Uterus (tissue), 3 donors: ENCODE measurements at regions not wholly inside any gene's neighbourhood (a gene's known extent, or its start where the extent isn't known, plus 50 kb on each side); places are given as distances from the start of the nearest gene placed in this dataset.

Source experiments
- DNase-seq, 2 donors: peaks; one replicate each; pipeline ENCODE4 v3.0.0-alpha.2; 2019 to 2020
- H3K27ac ChIP-seq, 2 donors: fragments of 200-600 bp; sonication (generic); 1 replicate in 1 of 2; 2 replicates in 1 of 2; pipeline ENCODE4 v1.5.1; 2016 to 2018
- H3K27me3 ChIP-seq, 2 donors: fragments of 200-600 bp; sonication (generic); one replicate each; pipeline ENCODE4 v1.5.1; 2018 to 2019; ENCODE audit warnings: control low read depth in 1 of 2
- H3K36me3 ChIP-seq, 2 donors: fragments of 200-600 bp; sonication (generic); one replicate each; pipeline ENCODE4 v1.5.1; 2019; ENCODE audit warnings: control low read depth in 1 of 2
- H3K4me1 ChIP-seq, 2 donors: fragments of 200-600 bp; sonication (generic); one replicate each; pipeline ENCODE4 v1.5.1; 2018 to 2019; ENCODE audit warnings: control low read depth in 1 of 2
- H3K4me3 ChIP-seq, 2 donors: fragments of 200-600 bp; sonication (generic); 1 replicate in 1 of 2; 2 replicates in 1 of 2; pipeline ENCODE4 v1.5.1; 2018 to 2019; ENCODE audit warnings: mild to moderate bottlenecking in 1 of 2
- H3K9me3 ChIP-seq, 2 donors: fragments of 200-600 bp; sonication (generic); one replicate each; pipeline ENCODE4 v1.5.1; 2019; ENCODE audit warnings: control low read depth in 1 of 2
- POLR2A ChIP-seq, 2 donors: fragments of 450-650 bp; IDR thresholded peaks; one replicate each; pipeline ENCODE4 v1.6.1; 2016; ENCODE audit warnings: antibody characterized with exemption in 2 of 2, mild to moderate bottlenecking in 1 of 2, moderate library complexity in 1 of 2
- intact Hi-C: fragments of 100-400 bp; cut with DNase I; formaldehyde crosslinking; loops from one replicate; pipeline ENCODE4 v1.15.1; 2023; ENCODE audit warnings: low total_unique reads
- TF ChIP-seq, protein P1 (sequence below), 4 experiments: fragments of 200-600 bp in 2 of 4; fragments of 450-650 bp in 2 of 4; sonication (generic) in 2 of 4; IDR thresholded peaks; one replicate each; pipeline ENCODE4 v1.5.1; 2016 to 2019; ENCODE audit warnings: antibody characterized with exemption in 4 of 4, mild to moderate bottlenecking in 2 of 4, moderate library complexity in 1 of 4
- donor health status: DM: yes; HTN: yes; CAD: no.

GRCh38 chr1:229048896-229049295, 222.0 kb upstream of the RAB4A start:
- no peaks in the 10 kb centered on the region for H3K4me1 ChIP-seq
- TF ChIP-seq POLR2A (IDR thresholded peaks at IDR 0.05), result no peak
- TF ChIP-seq, protein P1, sequence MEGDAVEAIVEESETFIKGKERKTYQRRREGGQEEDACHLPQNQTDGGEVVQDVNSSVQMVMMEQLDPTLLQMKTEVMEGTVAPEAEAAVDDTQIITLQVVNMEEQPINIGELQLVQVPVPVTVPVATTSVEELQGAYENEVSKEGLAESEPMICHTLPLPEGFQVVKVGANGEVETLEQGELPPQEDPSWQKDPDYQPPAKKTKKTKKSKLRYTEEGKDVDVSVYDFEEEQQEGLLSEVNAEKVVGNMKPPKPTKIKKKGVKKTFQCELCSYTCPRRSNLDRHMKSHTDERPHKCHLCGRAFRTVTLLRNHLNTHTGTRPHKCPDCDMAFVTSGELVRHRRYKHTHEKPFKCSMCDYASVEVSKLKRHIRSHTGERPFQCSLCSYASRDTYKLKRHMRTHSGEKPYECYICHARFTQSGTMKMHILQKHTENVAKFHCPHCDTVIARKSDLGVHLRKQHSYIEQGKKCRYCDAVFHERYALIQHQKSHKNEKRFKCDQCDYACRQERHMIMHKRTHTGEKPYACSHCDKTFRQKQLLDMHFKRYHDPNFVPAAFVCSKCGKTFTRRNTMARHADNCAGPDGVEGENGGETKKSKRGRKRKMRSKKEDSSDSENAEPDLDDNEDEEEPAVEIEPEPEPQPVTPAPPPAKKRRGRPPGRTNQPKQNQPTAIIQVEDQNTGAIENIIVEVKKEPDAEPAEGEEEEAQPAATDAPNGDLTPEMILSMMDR (IDR thresholded peaks at IDR 0.05), result no peak
- H3K36me3 ChIP-seq, result no peaks in the 10 kb centered on the region
- H3K27ac ChIP-seq, result no peak overlapping the region
- intact Hi-C loops, result no loop called here
- H3K9me3 ChIP-seq, result peaks cover 0 to 4% of the 10 kb centered on the region in 2 donors
- DNase-seq, result no peak
- H3K4me3 ChIP-seq, result no peak overlapping the region
- no peaks in the 10 kb centered on the region for H3K27me3 ChIP-seq

GRCh38 chr1:229056046-229056445, 214.9 kb upstream of the RAB4A start:
- Histone ChIP-seq H3K9me3 (peaks cover 0 to 4% of the 10 kb centered on the region in 2 donors), H3K27ac (no peak overlapping the region), H3K36me3 (no peaks in the 10 kb centered on the region), H3K27me3 (no peaks in the 10 kb centered on the region), H3K4me3 (no peak overlapping the region), H3K4me1 (no peaks in the 10 kb centered on the region)
- DNase-seq, result no peak
- intact Hi-C loops, result no loop called here
- TF ChIP-seq, protein P1 (IDR thresholded peaks at IDR 0.05), result no peak
- no peak for TF ChIP-seq POLR2A (IDR thresholded peaks at IDR 0.05)

DNA sequence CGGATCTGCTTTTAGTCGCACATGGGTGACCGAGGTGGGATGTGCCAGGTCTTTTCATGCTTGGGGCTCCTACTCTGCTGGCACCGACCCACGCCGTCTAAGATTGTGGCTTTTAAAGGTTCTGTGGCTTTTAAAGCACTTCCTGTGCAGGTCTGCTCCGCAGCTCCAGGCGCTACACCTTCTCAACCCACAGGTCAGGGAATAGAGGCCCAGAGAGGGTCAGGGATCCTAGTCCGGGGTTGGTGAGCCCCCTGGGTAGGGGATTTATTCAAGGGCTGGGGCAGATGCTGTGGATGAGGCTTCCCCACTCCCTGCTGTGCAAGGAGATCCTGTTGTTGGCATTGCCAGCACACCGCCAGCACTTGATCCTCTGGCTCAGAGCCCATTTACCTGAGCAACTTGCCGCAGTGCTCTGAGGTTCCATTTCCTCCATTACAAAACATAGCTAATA, 212.8 kb upstream of the RAB4A start:
- intact Hi-C loops, result no loop called here
- Histone ChIP-seq H3K4me1 (no peaks in the 10 kb centered on the region), H3K4me3 (no peak overlapping the region), H3K9me3 (no peaks in the 10 kb centered on the region), H3K27me3 (no peaks in the 10 kb centered on the region), H3K36me3 (no peaks in the 10 kb centered on the region), H3K27ac (peak overlapping the region; percentile 12 to 52)
- DNase-seq, result no peak
- TF ChIP-seq, protein P1 (IDR thresholded peaks at IDR 0.05), result no peak
- no peak for TF ChIP-seq POLR2A (IDR thresholded peaks at IDR 0.05)

DNA sequence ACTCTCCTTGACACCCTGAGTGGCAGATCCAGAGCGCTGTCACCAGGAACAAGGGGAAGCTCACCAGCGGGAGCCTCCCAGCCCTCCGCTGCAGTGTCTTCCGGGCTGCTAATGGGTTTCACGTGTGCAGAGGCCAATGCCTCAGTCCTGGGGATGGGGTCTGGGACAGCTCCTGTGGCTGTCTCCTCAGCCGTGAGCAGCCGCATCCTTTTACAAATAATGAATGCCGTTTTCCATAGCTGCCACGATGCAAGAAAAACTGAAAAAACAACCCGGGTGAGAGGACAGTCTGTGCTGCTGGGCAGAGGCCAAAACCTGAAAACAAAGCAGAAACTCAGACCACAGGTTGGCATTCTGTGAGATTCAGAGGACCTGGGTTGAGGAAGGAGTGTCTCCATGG, 212.2 kb upstream of the RAB4A start:
- Histone ChIP-seq H3K27me3 (no peaks in the 10 kb centered on the region), H3K4me1 (no peaks in the 10 kb centered on the region), H3K4me3 (no peak overlapping the region), H3K36me3 (no peaks in the 10 kb centered on the region), H3K9me3 (no peaks in the 10 kb centered on the region), H3K27ac (peak overlapping the region; percentile 12 to 52)
- intact Hi-C loops, result no loop called here
- DNase-seq, result no peak
- TF ChIP-seq POLR2A (IDR thresholded peaks at IDR 0.05), result no peak
- TF ChIP-seq, protein P1 (IDR thresholded peaks at IDR 0.05), result no peak

DNA sequence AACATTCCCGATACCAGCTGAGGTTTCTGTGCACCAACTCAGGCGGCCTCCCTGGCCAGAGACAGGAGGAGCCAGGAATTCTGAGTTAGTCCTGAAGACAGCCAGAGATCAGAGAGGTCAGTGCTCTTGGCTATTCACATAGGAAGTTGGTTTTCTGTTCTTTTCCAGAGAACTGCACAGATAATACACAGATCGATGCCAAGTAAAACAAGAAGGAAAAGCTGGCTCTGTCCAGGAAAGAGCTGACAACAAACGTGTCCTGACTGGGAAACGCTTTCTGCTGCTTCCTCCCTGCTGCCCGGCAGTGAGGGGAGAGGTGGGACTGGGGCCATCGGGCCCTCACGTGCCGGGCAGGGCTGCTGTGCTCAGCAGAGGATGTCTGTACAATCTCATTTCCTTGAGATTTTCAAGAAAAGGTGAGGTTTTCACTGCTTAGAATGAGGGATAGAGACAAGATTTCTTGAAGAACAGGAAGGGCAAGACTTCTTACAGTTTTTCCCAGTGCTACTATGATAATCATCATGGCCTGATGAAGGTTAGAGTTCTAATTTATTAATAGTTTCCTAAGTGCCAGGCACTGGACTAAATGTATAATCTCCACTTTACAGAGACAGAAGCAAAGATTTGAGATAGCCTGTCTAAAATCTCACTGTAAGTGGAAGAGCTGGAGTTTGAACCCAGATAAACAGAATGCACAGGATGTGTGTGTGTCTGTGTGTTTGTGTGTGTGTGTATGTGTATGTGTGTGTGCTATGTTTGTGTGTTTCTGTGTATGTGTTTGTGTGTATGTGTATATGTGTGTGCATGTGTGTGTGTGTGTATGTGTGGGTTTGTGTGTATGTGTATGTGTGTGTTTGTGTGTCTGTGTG, 211.0 kb upstream of the RAB4A start:
- peak; percentile 38 to 51 for DNase-seq
- no peaks in the 10 kb centered on the region for H3K36me3 ChIP-seq
- no peaks in the 10 kb centered on the region for H3K4me1 ChIP-seq
- TF ChIP-seq POLR2A (IDR thresholded peaks at IDR 0.05), result no peak
- TF ChIP-seq, protein P1 (IDR thresholded peaks at IDR 0.05), result no peak
- peak overlapping the region; percentile 34 to 52 for H3K27ac ChIP-seq
- H3K27me3 ChIP-seq, result no peaks in the 10 kb centered on the region
- H3K4me3 ChIP-seq, result no peak overlapping the region
- intact Hi-C loops, result no loop called here
- no peaks in the 10 kb centered on the region for H3K9me3 ChIP-seq
